K562 (cell line): ENCODE measurements at regions not wholly inside any gene's neighbourhood (a gene's known extent, or its start where the extent isn't known, plus 50 kb on each side); places are given as distances from the start of the nearest gene placed in this dataset.

ENCODE experiments used
- ATAC-seq: fragments of 200-7000 bp; cut with Tn5 transposase; 3 replicates; pipeline ENCODE4 v1.9.1; 2020; ENCODE audit warnings: moderate library complexity
- BruUV-seq: library from RNA; stranded (reverse); fragments of 400-500 nt; replicated peaks from 2 replicates; lab custom pipeline; 2021; lab: Mats Ljungman, UMichigan
- CTCF ChIA-PET: fragments of 300-600 bp; formaldehyde crosslinking; extraction: SDS; loops from one replicate; lab custom pipeline; 2021; ENCODE audit warnings: low intra/inter-chr PET ratio; lab: Yijun Ruan, JAX
- POLR2A ChIA-PET: fragments of 300-600, 350-650 bp; sonication (Branson Sonifier 250); formaldehyde crosslinking; extraction: SDS; loops from one replicate; lab custom pipeline; 2021; ENCODE audit warnings: antibody characterized with exemption, inconsistent platforms; lab: Yijun Ruan, JAX
- DNase-seq, 4 experiments: peaks; one replicate each; pipeline versions ENCODE4 v3.0.0 to v3.0.0-alpha.2; 2011 to 2018; ENCODE audit warnings: low spot score in 3 of 4, mixed read lengths in 3 of 4; ENCODE audit errors: extremely low read depth in 1 of 4
- FAIRE-seq: peaks from 2 replicates; lab custom pipeline; 2011; peaks lifted over from hg19 to GRCh38; lab: Jason Lieb, UNC
- H2AFZ ChIP-seq: 2 replicates; pipeline ENCODE4 v1.6.0; 2011; ENCODE audit warnings: low read depth, low read length, control low read depth, inconsistent platforms
- H3K27ac ChIP-seq: fragments of 200-600 bp; 3 replicates; pipeline ENCODE4 v1.8.0; 2011; ENCODE audit warnings: low read depth, mild to moderate bottlenecking, control low read depth, inconsistent platforms, low read length, moderate library complexity, mixed read lengths; ENCODE audit errors: extremely low read depth
- H3K27me3 ChIP-seq, 2 experiments: fragments of 300-600 bp in 1 of 2; 2 replicates in 1 of 2; 3 replicates in 1 of 2; pipeline versions ENCODE4 v1.6.0 to v1.8.0; 2011; ENCODE audit warnings: inconsistent platforms in 2 of 2, low read length in 2 of 2, mild to moderate bottlenecking in 1 of 2, mixed read lengths in 1 of 2, moderate library complexity in 1 of 2; ENCODE audit not compliant: control insufficient read depth in 2 of 2, insufficient read depth in 2 of 2
- H3K36me3 ChIP-seq: fragments of 300-600 bp; 3 replicates; pipeline ENCODE4 v1.8.0; 2011; ENCODE audit warnings: mild to moderate bottlenecking, low read length, inconsistent platforms; ENCODE audit not compliant: control insufficient read depth, insufficient read depth
- H3K4me1 ChIP-seq, 2 experiments: fragments of 200-600 bp in 1 of 2; replicated peaks in 1 of 2; 2 replicates in 1 of 2; 3 replicates in 1 of 2; pipeline versions ENCODE4 v1.5.1 to v1.8.0; 2011; ENCODE audit warnings: inconsistent platforms in 2 of 2, low read length in 2 of 2, mild to moderate bottlenecking in 1 of 2, mixed read lengths in 1 of 2, moderate library complexity in 1 of 2; ENCODE audit not compliant: control insufficient read depth in 2 of 2, insufficient read depth in 2 of 2
- H3K4me2 ChIP-seq: 2 replicates; pipeline ENCODE4 v1.6.1; 2011; ENCODE audit warnings: low read length, control low read depth, inconsistent platforms, mixed read lengths; ENCODE audit not compliant: insufficient read depth
- H3K4me3 ChIP-seq: fragments of 200-600 bp; sonication (generic), shearing (Covaris generic); 2 replicates; pipeline ENCODE4 v1.5.1; 2016; ENCODE audit warnings: control low read depth, inconsistent platforms
- H3K79me2 ChIP-seq: fragments of 200-600 bp; 3 replicates; pipeline ENCODE4 v1.8.0; 2011; ENCODE audit warnings: low read length, inconsistent platforms; ENCODE audit not compliant: control insufficient read depth, insufficient read depth
- H3K9ac ChIP-seq, 2 experiments: 2 replicates each; pipeline versions ENCODE4 v1.6.0 to v1.6.1; 2011; ENCODE audit warnings: low read depth in 2 of 2, low read length in 2 of 2, control low read depth in 1 of 2, inconsistent platforms in 1 of 2, mild to moderate bottlenecking in 1 of 2, mixed read lengths in 1 of 2; ENCODE audit not compliant: insufficient read depth in 1 of 2
- H3K9me1 ChIP-seq: one replicate; pipeline ENCODE4 v1.6.0; 2011; ENCODE audit warnings: inconsistent platforms, mild to moderate bottlenecking, low read length, moderate library complexity; ENCODE audit not compliant: control insufficient read depth, insufficient read depth
- H3K9me3 ChIP-seq: replicated peaks from 2 replicates; pipeline ENCODE4 v1.5.1; 2011; ENCODE audit warnings: low read depth, low read length, inconsistent platforms; ENCODE audit not compliant: control insufficient read depth, insufficient read depth
- H4K20me1 ChIP-seq: replicated peaks from 2 replicates; pipeline ENCODE4 v1.6.1; 2011; ENCODE audit warnings: low read length, inconsistent platforms, mixed read lengths; ENCODE audit not compliant: control insufficient read depth, insufficient read depth
- BRD9 ChIP-seq: fragments of 450-650 bp; IDR thresholded peaks from 2 replicates; pipeline ENCODE4 v1.6.1; 2018; ENCODE audit warnings: low read depth; ENCODE audit not compliant: partially characterized antibody
- HCFC1 ChIP-seq: IDR thresholded peaks from 2 replicates; pipeline ENCODE4 v1.6.1; 2012; ENCODE audit warnings: low read depth, low read length, improper control_type of control experiment
- MAFG ChIP-seq: fragments of 450-650 bp; conservative IDR thresholded peaks from 2 replicates; pipeline ENCODE4 v1.6.1; 2016; ENCODE audit warnings: missing genetic modification characterization, missing compliant biosample characterization
- ZNF311 ChIP-seq: fragments of 250-450 bp; sonication (Bioruptor Pico); IDR thresholded peaks from 2 replicates; pipeline ENCODE4 v1.4.0; 2020; ENCODE audit warnings: mild to moderate bottlenecking, moderate library complexity
- WGBS: fragments of 100-300 bp; shearing (Covaris generic); methylation state at CpG from one replicate; pipeline ENCODE4 v1.1.6; 2016; ENCODE audit warnings: low coverage, mixed read lengths; ENCODE audit not compliant: insufficient coverage; ENCODE audit errors: missing lambda C conversion rate; 5-methylcytosine and 5-hydroxymethylcytosine counted together
- in situ Hi-C: fragments of 300-500 bp; cut with MboI; formaldehyde crosslinking; loops from 4 replicates; pipeline ENCODE4 v1.15.0; 2018; ENCODE audit warnings: inconsistent platforms, mixed read lengths
- intact Hi-C: fragments of 100-400 bp; cut with micrococcal nuclease; formaldehyde crosslinking; loops from 2 replicates; pipeline ENCODE4 v1.14.2; 2022
- TF ChIP-seq, protein P1 (sequence below): fragments of 450-650 bp; IDR thresholded peaks from 2 replicates; pipeline ENCODE4 v1.6.1; 2018; ENCODE audit not compliant: partially characterized antibody

DNA sequence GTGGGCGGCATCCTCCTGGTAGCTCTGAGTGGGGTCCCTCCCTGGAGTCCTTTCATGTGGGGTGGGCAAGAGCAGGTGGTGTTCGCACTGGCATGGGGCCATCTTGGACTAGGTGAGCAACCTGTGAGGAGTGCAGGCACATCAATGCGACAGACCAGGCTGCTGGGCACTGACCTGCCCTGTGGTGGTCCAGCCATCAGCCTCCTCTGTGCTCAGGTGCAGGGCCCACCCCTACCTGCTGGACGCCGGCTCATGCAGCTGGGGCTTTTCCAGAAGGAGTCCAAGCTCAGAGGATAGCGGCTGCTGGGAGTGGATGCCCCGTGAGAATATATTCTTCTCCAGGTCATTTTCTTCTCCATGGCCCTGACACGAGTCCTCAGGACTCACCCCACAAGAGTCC is 424.4 kb downstream of the GLRX3 start:
- H4K20me1 ChIP-seq, result no peaks in the 10 kb centered on the region
- POLR2A ChIA-PET, result no interaction called here
- DNase-seq, result no peak
- no peak overlapping the region for H3K9ac ChIP-seq
- in situ Hi-C loops (no loop called here), intact Hi-C loops (no loop called here)
- H3K4me2 ChIP-seq, result no peak overlapping the region
- 0% methylated on average over 5 of the region's 8 CpGs for WGBS
- no peak for ATAC-seq
- no peak overlapping the region for H3K4me3 ChIP-seq
- no peaks in the 10 kb centered on the region for H3K9me1 ChIP-seq
- no peak overlapping the region for H3K27ac ChIP-seq
- no TSS peak for BruUV-seq
- H3K9me3 ChIP-seq, result no peaks in the 10 kb centered on the region
- no peak for TF ChIP-seq BRD9
- no peak for TF ChIP-seq ZNF311
- TF ChIP-seq HCFC1, result no peak
- TF ChIP-seq, protein P1, sequence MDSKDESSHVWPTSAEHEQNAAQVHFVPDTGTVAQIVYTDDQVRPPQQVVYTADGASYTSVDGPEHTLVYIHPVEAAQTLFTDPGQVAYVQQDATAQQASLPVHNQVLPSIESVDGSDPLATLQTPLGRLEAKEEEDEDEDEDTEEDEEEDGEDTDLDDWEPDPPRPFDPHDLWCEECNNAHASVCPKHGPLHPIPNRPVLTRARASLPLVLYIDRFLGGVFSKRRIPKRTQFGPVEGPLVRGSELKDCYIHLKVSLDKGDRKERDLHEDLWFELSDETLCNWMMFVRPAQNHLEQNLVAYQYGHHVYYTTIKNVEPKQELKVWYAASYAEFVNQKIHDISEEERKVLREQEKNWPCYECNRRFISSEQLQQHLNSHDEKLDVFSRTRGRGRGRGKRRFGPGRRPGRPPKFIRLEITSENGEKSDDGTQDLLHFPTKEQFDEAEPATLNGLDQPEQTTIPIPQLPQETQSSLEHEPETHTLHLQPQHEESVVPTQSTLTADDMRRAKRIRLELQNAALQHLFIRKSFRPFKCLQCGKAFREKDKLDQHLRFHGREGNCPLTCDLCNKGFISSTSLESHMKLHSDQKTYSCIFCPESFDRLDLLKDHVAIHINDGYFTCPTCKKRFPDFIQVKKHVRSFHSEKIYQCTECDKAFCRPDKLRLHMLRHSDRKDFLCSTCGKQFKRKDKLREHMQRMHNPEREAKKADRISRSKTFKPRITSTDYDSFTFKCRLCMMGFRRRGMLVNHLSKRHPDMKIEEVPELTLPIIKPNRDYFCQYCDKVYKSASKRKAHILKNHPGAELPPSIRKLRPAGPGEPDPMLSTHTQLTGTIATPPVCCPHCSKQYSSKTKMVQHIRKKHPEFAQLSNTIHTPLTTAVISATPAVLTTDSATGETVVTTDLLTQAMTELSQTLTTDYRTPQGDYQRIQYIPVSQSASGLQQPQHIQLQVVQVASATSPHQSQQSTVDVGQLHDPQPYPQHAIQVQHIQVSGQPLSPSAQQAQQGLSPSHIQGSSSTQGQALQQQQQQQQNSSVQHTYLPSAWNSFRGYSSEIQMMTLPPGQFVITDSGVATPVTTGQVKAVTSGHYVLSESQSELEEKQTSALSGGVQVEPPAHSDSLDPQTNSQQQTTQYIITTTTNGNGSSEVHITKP, result no peak
- no peak for TF ChIP-seq MAFG (tag)
- H3K4me1 ChIP-seq, result no peaks in the 10 kb centered on the region
- CTCF ChIA-PET, result no interaction called here
- H3K27me3 ChIP-seq, result no peaks in the 10 kb centered on the region; a peak in 2 of 5 replicates
- FAIRE-seq, result no peak
- no peaks in the 10 kb centered on the region for H3K36me3 ChIP-seq
- no peak overlapping the region for H2AFZ ChIP-seq
- no peaks in the 10 kb centered on the region for H3K79me2 ChIP-seq
